H4 (cell line): ENCODE measurements at regions not wholly inside any gene's neighbourhood (a gene's known extent, or its start where the extent isn't known, plus 50 kb on each side); places are given as distances from the start of the nearest gene placed in this dataset.

Experiments used
- DNase-seq: peaks from one replicate; pipeline ENCODE4 v3.0.0-alpha.2; 2015; ENCODE audit warnings: low spot score

DNA sequence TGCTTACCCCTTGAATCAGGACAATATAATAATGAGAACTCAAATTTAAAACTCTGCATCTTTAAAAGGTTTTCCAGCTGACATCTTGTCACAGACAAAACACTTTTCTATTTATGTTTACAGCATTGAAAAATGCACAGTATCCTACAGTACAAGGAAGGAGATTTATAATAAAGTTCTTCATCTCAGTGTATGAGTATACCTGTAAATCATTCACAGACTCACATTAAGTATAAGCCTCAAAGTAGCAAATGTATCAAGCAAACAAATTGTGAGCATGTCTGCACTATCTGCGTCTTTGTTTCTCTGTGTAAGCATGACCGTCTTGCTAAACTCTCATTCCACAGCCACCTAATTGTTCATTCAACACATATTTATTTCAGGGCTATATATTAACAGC is 52.8 kb downstream of the PPP1R2C start:
- DNase-seq = no peak

DNA sequence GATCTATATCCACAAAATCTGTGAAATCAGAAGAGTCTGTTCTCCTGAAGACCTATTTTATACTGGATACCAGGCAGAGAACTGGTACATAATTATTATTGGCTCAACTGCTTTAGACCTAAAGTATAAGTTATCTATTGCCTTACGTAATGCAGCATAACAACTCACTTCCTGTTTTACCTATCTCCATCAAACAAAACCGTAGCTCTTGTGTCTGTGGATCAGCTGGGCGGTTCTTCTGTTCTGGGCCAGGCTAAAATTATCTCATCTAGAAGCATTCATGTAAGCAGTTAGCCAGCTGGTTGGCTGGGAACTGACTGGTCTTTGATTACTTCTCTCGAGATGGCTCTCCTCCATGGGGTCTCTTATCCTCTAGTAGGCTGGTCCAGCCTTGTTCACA is 57.8 kb downstream of the PPP1R2C start:
- DNase-seq = no peak

GRCh38 chrX:42715701-42716262 is 62.2 kb downstream of the PPP1R2C start:
- no peak for DNase-seq

- DNase-seq = peak; percentile 84
These were observed 62.8 kb downstream of the PPP1R2C start for GRCh38 chrX:42714981-42715700.

GRCh38 chrX:42710452-42710851 is 67.5 kb downstream of the PPP1R2C start:
- DNase-seq = no peak

DNA sequence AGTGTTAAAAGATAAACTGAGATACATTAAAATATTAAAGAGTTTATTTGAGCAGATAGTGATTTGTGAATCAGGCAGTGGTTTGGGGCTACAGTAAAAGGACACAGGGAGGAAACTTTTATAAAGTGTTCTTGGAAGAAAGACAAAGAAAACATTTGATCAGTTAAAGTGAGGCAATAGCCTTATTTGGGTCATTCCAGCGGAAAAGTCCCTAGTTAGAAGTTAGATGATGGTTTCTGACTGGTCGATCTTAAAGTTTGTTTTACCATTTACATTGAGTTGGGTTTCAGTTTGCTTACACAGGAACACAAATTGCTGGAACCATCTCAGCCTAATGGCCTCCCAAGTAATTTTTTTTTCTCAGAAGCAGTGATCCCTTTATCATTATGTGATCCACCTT is 69.7 kb downstream of the PPP1R2C start:
- peak; percentile 4 for DNase-seq

DNA sequence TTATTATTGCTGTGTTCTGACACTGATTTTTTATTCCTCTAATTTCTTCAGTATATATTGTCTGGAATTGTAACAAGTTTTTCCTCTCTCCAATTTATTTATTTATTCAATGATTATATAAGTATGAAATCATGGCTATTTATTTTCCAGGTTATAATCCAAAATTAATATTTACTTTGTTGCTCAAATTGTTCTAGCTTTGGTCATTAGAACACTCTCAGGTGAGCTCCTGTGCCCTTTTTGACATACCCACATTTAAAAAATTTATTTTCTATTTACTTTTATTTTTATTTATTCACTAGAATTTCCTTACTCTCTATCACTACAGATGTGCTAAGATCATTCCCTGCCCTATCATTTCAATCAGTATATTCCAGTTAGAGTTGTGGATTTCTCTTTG is 70.2 kb downstream of the PPP1R2C start:
- no peak for DNase-seq

GRCh38 chrX:42704454-42704853 is 73.5 kb downstream of the PPP1R2C start:
- no peak for DNase-seq

DNA sequence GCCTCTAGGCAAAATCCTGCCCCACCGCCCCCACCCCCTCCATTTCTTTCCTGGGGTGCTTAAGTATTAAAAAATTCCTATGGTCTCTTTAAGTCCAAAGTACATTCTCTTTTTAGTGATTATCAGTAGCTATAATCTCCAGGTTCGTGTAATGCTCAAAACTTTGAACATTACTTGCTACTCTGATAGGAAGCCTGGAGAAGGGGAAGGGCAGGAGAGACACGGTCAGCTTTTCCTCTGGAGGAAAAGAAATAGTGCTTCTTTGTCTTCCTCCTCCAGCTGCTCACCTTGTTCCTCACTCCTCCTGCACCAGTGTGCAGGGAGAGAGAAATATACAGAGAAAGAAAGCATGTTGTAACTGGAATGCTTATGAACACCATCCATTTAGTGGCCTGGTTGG is 80.4 kb downstream of the PPP1R2C start:
- no peak for DNase-seq

- DNase-seq = no peak
These were observed 81.3 kb downstream of the PPP1R2C start for GRCh38 chrX:42696536-42697124.

DNA sequence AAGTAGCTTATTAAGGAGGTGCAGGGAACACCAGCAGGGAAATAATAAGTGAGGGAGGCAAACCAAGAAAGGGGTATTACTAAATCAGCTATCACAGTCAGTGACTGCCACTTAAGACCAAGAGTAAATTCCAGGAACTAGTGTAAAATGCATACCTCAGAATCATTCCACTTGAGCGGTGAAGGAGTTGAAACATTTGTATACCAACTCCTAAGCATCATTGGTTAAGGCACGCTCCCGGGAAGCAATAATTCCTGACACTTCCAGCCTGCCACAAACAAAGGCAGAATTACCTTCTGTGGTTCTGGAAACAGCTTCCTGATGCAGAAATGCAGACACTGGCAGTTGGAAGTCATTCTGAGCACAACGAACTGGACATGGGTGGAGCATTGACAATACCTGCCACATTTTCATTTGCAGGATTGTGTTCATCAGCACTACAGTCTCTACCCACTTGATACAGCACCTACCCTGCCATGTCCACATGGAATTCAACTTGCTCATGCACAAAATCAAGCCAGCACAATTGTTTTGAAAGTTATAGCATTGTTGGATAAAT is 82.1 kb downstream of the PPP1R2C start:
- DNase-seq = no peak

DNA sequence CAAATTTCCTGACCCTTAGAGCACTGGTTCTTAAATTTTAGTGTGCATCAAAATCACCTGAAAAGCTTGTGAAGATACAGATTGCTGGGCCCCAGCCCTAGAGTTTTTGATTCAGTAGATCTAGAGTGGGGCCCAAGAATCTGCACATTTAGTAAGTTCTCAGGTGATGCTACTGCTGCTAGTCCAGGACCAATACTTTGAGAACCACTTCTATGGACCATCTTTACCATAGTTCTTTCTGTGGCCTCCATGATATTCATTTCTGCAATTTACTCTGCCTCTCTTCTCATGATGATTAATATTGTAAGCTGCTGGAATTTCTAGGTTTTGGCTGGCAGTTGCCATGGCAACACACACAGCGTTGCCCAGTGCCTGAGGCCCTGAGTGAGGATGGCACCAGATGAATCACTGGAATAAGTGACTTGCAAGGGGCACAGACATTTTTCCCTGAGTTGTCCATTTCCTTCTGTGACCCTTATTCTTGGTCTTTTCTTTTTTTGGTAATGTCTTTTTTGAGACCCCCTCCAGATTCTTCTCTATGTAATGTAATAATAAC is 83.6 kb downstream of the PPP1R2C start:
- DNase-seq = no peak

DNA sequence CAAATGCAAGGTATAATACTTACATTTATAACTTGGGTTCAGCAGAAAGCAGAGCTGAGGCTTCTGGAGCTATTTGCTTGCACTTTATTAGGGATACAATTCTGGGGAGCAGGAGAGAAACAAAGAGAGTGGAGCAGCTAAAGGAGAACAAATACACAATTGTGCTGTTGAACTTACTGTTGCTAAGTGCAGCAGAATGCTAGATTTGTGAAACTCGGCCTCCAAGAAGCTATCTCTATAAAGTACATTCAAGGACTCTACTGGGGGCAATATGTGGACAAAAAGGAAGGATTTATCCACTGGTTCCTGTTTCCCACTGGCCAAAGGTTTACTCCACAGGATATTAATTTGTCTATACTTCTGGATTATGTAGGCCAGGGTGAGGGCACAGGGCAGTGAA is 86.8 kb downstream of the PPP1R2C start:
- DNase-seq = no peak

DNA sequence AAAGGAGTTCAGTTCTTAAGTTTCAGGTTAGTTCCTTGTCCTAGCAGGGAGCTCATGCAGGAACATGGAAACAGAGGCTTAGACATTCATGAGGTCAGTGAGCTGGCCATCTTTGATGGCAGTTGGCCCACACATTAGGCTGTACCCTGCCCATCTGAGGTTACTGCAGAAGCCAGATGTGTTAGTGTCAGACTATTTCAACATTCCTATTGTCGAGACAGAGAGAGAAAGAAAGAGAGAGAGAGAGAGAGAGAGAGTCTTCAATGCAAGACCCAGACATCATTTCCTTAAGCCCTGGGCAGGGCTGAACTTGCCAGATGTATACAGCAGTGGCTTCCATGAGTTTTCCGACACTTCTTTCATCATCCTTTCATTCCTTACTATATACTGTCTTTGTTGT is 91.3 kb downstream of the PPP1R2C start:
- DNase-seq = no peak

GRCh38 chrX:42686296-42686695 is 91.7 kb downstream of the PPP1R2C start:
- no peak for DNase-seq

- DNase-seq = no peak
These were observed 93.9 kb downstream of the PPP1R2C start for GRCh38 chrX:42684065-42684464.

GRCh38 chrX:42680666-42681065 is 97.3 kb downstream of the PPP1R2C start:
- DNase-seq = peak; percentile 11

- peak; percentile 48 for DNase-seq
These were observed 99.8 kb downstream of the PPP1R2C start for GRCh38 chrX:42678133-42678532.

DNA sequence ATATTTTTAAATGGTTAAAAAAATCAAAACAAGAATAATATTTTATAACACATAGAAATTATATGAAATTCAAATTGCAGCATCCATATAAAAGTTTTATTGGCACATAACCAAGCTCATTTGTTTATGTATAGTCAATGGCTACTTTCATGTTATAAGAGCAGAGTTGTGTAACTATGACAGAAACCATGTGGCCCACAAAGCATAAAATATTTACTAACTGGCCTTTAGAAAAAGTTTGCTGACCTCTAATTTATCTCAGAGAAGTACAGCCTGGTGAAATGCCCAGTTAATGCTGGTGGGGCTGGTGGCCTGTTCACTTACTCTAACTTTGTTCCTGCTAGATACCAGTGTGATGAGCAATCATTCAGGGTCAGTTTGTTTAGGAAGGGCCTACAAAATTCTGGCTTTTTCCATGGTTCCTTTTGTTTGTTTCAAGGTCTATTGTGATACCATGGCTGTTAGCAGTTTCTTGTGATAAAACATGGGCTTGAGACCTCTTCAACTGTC is 104.6 kb downstream of the PPP1R2C start:
- no peak for DNase-seq

DNA sequence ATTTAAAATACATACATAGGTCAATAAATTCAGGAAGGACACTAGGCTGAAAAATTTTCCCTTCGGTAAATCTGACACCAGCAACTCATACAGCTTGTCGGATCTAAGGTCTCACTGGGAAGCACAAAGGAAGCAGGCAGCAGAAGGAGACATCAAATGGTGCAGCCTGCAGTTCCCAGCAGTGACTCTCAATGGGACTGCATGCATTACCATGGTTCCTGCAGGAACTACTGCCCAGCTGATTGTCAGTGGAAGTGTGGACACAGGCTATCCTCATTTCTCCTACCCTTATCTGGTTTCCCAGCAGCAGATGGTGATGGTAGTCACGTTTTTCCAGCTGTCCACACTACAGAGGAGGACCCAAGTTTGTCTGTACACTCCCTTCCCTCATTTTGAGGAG is 113.3 kb downstream of the PPP1R2C start:
- no peak for DNase-seq

GRCh38 chrX:42628471-42628870 is 149.5 kb downstream of the PPP1R2C start:
- DNase-seq = no peak

- no peak for DNase-seq
These were observed 150.1 kb downstream of the PPP1R2C start for GRCh38 chrX:42627891-42628290.

DNA sequence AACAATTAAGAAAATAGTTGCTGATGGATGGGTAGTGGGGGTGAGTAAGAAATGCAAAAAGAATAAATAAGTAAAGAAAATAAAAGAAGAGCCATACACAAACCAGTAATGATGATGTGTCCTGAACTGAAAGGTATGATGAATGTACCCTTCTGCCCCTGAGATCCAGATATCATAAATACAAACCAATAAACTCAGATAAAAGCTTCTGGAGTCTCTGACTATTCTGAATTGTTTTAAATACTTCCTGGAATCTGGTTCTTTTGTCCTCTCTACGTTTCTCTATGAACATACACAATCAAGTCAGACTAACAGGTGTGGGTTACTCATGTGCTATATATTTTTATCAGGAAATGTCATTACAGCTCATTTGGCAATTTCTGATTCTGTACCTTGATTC is 153.4 kb downstream of the PPP1R2C start:
- DNase-seq = no peak
